Liver (tissue), 7 donors: ENCODE measurements at regions not wholly inside any gene's neighbourhood (a gene's known extent, or its start where the extent isn't known, plus 50 kb on each side); places are given as distances from the start of the nearest gene placed in this dataset.

ENCODE experiments used
- DNase-seq: peaks from one replicate; pipeline ENCODE4 v3.0.0-alpha.2; 2017; ENCODE audit warnings: low spot score
- H3K27ac ChIP-seq, 2 donors: one replicate each; pipeline ENCODE4 v1.7.0; 2013; ENCODE audit warnings: inconsistent platforms in 2 of 2, low read length in 2 of 2, control low read depth in 1 of 2, low read depth in 1 of 2, mild to moderate bottlenecking in 1 of 2
- H3K27me3 ChIP-seq, 4 donors: one replicate each; pipeline versions ENCODE4 v1.6.1 to v1.7.0; 2013; ENCODE audit warnings: low read length in 3 of 4, inconsistent platforms in 1 of 4, mild to moderate bottlenecking in 1 of 4, moderate library complexity in 1 of 4; ENCODE audit not compliant: control insufficient read depth in 4 of 4, insufficient read depth in 4 of 4
- H3K36me3 ChIP-seq, 4 donors: one replicate each; pipeline versions ENCODE4 v1.6.1 to v1.7.0; 2013; ENCODE audit warnings: low read length in 3 of 4, mild to moderate bottlenecking in 3 of 4, low read depth in 1 of 4, moderate library complexity in 1 of 4; ENCODE audit not compliant: control insufficient read depth in 4 of 4, insufficient read depth in 3 of 4
- H3K4me1 ChIP-seq, 4 donors: one replicate each; pipeline versions ENCODE4 v1.6.1 to v1.7.0; 2013; ENCODE audit warnings: low read length in 3 of 4, mild to moderate bottlenecking in 3 of 4, moderate library complexity in 1 of 4; ENCODE audit not compliant: control insufficient read depth in 4 of 4, insufficient read depth in 4 of 4
- H3K4me3 ChIP-seq, 3 donors: one replicate each; pipeline versions ENCODE4 v1.6.1 to v1.7.0; 2013; ENCODE audit warnings: low read length in 3 of 3, control low read depth in 1 of 3, low read depth in 1 of 3, mild to moderate bottlenecking in 1 of 3
- H3K9ac ChIP-seq, 2 donors: one replicate each; pipeline ENCODE4 v1.7.0; 2013; ENCODE audit warnings: low read length in 2 of 2, mild to moderate bottlenecking in 2 of 2, moderate library complexity in 2 of 2, control low read depth in 1 of 2, low read depth in 1 of 2
- H3K9me3 ChIP-seq, 4 donors: one replicate each; pipeline versions ENCODE4 v1.6.1 to v1.7.0; 2013; ENCODE audit warnings: low read length in 3 of 4; ENCODE audit not compliant: control insufficient read depth in 4 of 4
- EGR1 ChIP-seq, 2 donors: IDR thresholded peaks; 2 replicates each; pipeline ENCODE4 v1.6.1; 2016 to 2018; ENCODE audit warnings: antibody characterized with exemption in 2 of 2, low read depth in 2 of 2
- FOXA1 ChIP-seq: IDR thresholded peaks from 2 replicates; pipeline ENCODE4 v1.6.1; 2016; ENCODE audit warnings: antibody characterized with exemption
- FOXA2 ChIP-seq: IDR thresholded peaks from 2 replicates; pipeline ENCODE4 v1.6.1; 2016; ENCODE audit warnings: antibody characterized with exemption
- GABPA ChIP-seq, 2 donors: IDR thresholded peaks in 1 of 2; conservative IDR thresholded peaks in 1 of 2; 2 replicates each; pipeline ENCODE4 v1.6.1; 2016; ENCODE audit warnings: antibody characterized with exemption in 2 of 2, mild to moderate bottlenecking in 1 of 2, moderate library complexity in 1 of 2
- HNF4A ChIP-seq, 2 donors: conservative IDR thresholded peaks; 2 replicates each; pipeline ENCODE4 v1.6.1; 2016; ENCODE audit warnings: antibody characterized with exemption in 2 of 2, mild to moderate bottlenecking in 2 of 2
- HNF4G ChIP-seq: IDR thresholded peaks from 2 replicates; pipeline ENCODE4 v1.6.1; 2016; ENCODE audit warnings: antibody characterized with exemption
- JUND ChIP-seq, 2 donors: IDR thresholded peaks; 2 replicates each; pipeline ENCODE4 v1.6.1; 2016; ENCODE audit warnings: antibody characterized with exemption in 2 of 2
- NR2F2 ChIP-seq: IDR thresholded peaks from 2 replicates; pipeline ENCODE4 v1.6.1; 2016; ENCODE audit warnings: antibody characterized with exemption
- RAD21 ChIP-seq, 2 donors: IDR thresholded peaks; 2 replicates each; pipeline ENCODE4 v1.6.1; 2016; ENCODE audit warnings: antibody characterized with exemption in 2 of 2, mild to moderate bottlenecking in 2 of 2
- RXRA ChIP-seq, 2 donors: IDR thresholded peaks; 2 replicates each; pipeline ENCODE4 v1.6.1; 2017 to 2018; ENCODE audit warnings: antibody characterized with exemption in 2 of 2, mild to moderate bottlenecking in 1 of 2
- SP1 ChIP-seq: IDR thresholded peaks from 2 replicates; pipeline ENCODE4 v1.6.1; 2018; ENCODE audit warnings: antibody characterized with exemption, mild to moderate bottlenecking
- TAF1 ChIP-seq: conservative IDR thresholded peaks from 2 replicates; pipeline ENCODE4 v1.6.1; 2016; ENCODE audit warnings: antibody characterized with exemption, mild to moderate bottlenecking
- YY1 ChIP-seq: IDR thresholded peaks from 2 replicates; pipeline ENCODE4 v1.6.1; 2016; ENCODE audit warnings: antibody characterized with exemption, mild to moderate bottlenecking
- WGBS: extraction: QIAGEN DNeasy Blood & Tissue Kit; methylation state at CpG from one replicate; pipeline ENCODE4 v1.1.7; 2013; 5-methylcytosine and 5-hydroxymethylcytosine counted together
- TF ChIP-seq, protein P1 (sequence below): IDR thresholded peaks from 2 replicates; pipeline ENCODE4 v1.6.1; 2016; ENCODE audit warnings: antibody characterized with exemption
- TF ChIP-seq, protein P2 (sequence below): IDR thresholded peaks from 2 replicates; pipeline ENCODE4 v1.6.1; 2016; ENCODE audit warnings: antibody characterized with exemption
- TF ChIP-seq, protein P3 (sequence below): IDR thresholded peaks from 2 replicates; pipeline ENCODE4 v1.6.1; 2016; ENCODE audit warnings: antibody characterized with exemption, mild to moderate bottlenecking
- TF ChIP-seq, protein P4 (sequence below): IDR thresholded peaks from 2 replicates; pipeline ENCODE4 v1.6.1; 2016; ENCODE audit warnings: antibody characterized with exemption
- donor health status: healthy.
- donor health status: healthy.
- donor health status: healthy.
- donor health status: healthy.

DNA sequence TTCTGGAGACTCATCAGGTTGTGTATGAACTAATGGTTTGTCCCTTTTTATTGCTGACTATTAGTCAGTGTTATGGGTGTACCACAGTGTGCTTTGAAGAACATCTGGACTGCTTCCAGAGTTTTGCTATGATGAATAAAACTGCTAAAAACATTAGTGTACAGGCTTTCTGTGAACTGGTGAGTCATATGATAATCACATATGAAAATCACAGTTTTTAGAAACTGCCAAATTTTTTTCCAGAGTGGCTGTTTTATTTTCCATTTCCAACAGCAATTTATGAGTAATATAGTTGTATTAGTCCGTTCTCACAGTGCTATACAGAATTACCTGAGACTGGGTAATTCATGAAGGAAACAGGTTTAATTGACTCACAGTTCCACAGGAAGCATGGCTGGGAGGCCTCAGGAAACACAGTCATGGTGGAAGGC is 281.2 kb upstream of the VSTM2A start:
- WGBS = 66% methylated on average over 1 of the region's 1 CpG
- no peaks in the 10 kb centered on the region for H3K4me1 ChIP-seq

DNA sequence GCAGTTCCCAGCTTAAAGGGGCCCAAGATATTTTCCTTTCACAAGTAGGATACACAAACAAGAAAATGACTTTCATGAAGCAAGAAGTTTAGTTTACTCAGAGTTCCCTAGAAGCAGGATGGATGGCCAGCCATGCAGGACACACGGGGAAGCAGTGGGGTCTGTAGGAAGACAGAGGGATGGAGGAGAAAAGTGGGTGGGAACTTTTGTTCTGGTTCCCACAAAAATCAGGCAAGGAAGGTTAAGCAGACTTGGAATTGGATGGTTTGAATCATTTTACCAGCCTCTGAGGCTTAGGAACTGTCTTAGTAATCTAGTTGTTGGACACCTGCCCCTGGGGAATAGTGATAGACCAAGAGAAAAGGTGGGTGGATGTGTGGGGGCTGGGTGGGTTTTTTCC is 263.3 kb upstream of the VSTM2A start:
- 19% methylated on average over 1 of the region's 1 CpG for WGBS
- Histone ChIP-seq H3K27ac (no peak overlapping the region), H3K4me3 (no peak overlapping the region), H3K9me3 (peaks cover 0 to 2% (median 0%) of the 10 kb centered on the region in 4 donors), H3K27me3 (peaks cover 0 to 3% (median 0%) of the 10 kb centered on the region in 4 donors), H3K9ac (no peak overlapping the region), H3K36me3 (no peaks in the 10 kb centered on the region), H3K4me1 (no peaks in the 10 kb centered on the region)
- TF ChIP-seq GABPA (IDR thresholded peaks at IDR 0.05 in 1 of 2, conservative IDR thresholded peaks at IDR 0.05 in 1 of 2) (no peak), FOXA1 (no peak), HNF4A (conservative IDR thresholded peaks at IDR 0.05) (no peak), SP1 (no peak), FOXA2 (no peak), TAF1 (no peak), NR2F2 (no peak), JUND (IDR thresholded peaks at IDR 0.05) (no peak), RXRA (IDR thresholded peaks at IDR 0.05) (no peak), EGR1 (IDR thresholded peaks at IDR 0.05; ENCODE audit: low read depth in 2 of 2) (no peak), RAD21 (IDR thresholded peaks at IDR 0.05) (no peak), HNF4G (no peak)
- TF ChIP-seq, protein P1, sequence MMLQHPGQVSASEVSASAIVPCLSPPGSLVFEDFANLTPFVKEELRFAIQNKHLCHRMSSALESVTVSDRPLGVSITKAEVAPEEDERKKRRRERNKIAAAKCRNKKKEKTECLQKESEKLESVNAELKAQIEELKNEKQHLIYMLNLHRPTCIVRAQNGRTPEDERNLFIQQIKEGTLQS = no peak
- TF ChIP-seq, protein P2, sequence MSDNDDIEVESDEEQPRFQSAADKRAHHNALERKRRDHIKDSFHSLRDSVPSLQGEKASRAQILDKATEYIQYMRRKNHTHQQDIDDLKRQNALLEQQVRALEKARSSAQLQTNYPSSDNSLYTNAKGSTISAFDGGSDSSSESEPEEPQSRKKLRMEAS = no peak
- TF ChIP-seq, protein P3, sequence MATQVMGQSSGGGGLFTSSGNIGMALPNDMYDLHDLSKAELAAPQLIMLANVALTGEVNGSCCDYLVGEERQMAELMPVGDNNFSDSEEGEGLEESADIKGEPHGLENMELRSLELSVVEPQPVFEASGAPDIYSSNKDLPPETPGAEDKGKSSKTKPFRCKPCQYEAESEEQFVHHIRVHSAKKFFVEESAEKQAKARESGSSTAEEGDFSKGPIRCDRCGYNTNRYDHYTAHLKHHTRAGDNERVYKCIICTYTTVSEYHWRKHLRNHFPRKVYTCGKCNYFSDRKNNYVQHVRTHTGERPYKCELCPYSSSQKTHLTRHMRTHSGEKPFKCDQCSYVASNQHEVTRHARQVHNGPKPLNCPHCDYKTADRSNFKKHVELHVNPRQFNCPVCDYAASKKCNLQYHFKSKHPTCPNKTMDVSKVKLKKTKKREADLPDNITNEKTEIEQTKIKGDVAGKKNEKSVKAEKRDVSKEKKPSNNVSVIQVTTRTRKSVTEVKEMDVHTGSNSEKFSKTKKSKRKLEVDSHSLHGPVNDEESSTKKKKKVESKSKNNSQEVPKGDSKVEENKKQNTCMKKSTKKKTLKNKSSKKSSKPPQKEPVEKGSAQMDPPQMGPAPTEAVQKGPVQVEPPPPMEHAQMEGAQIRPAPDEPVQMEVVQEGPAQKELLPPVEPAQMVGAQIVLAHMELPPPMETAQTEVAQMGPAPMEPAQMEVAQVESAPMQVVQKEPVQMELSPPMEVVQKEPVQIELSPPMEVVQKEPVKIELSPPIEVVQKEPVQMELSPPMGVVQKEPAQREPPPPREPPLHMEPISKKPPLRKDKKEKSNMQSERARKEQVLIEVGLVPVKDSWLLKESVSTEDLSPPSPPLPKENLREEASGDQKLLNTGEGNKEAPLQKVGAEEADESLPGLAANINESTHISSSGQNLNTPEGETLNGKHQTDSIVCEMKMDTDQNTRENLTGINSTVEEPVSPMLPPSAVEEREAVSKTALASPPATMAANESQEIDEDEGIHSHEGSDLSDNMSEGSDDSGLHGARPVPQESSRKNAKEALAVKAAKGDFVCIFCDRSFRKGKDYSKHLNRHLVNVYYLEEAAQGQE = no peak
- DNase-seq = no peak

More for the DNA sequence above, 281.2 kb upstream of the VSTM2A start:
- peaks cover 0 to 3% (median 0%) of the 10 kb centered on the region in 4 donors for H3K9me3 ChIP-seq
- no peak overlapping the region for H3K27ac ChIP-seq
- no peak overlapping the region for H3K4me3 ChIP-seq
- H3K27me3 ChIP-seq = no peaks in the 10 kb centered on the region
- TF ChIP-seq RAD21 (IDR thresholded peaks at IDR 0.05) = no peak
- TF ChIP-seq RXRA (IDR thresholded peaks at IDR 0.05) = no peak
- TF ChIP-seq, protein P2 = no peak
- TF ChIP-seq, protein P3 = no peak
- no peak for TF ChIP-seq NR2F2
- TF ChIP-seq, protein P4, sequence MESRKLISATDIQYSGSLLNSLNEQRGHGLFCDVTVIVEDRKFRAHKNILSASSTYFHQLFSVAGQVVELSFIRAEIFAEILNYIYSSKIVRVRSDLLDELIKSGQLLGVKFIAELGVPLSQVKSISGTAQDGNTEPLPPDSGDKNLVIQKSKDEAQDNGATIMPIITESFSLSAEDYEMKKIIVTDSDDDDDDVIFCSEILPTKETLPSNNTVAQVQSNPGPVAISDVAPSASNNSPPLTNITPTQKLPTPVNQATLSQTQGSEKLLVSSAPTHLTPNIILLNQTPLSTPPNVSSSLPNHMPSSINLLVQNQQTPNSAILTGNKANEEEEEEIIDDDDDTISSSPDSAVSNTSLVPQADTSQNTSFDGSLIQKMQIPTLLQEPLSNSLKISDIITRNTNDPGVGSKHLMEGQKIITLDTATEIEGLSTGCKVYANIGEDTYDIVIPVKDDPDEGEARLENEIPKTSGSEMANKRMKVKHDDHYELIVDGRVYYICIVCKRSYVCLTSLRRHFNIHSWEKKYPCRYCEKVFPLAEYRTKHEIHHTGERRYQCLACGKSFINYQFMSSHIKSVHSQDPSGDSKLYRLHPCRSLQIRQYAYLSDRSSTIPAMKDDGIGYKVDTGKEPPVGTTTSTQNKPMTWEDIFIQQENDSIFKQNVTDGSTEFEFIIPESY = no peak
- no peak for TF ChIP-seq SP1
- no peak for TF ChIP-seq FOXA2
- TF ChIP-seq YY1 = no peak
- TF ChIP-seq GABPA (IDR thresholded peaks at IDR 0.05 in 1 of 2, conservative IDR thresholded peaks at IDR 0.05 in 1 of 2) = no peak
- TF ChIP-seq HNF4A (conservative IDR thresholded peaks at IDR 0.05) = no peak
- TF ChIP-seq HNF4G = no peak
- TF ChIP-seq, protein P1 = no peak
- DNase-seq = no peak
- no peaks in the 10 kb centered on the region for H3K36me3 ChIP-seq
- H3K9ac ChIP-seq = no peak overlapping the region
